PC-3 (cell line): ENCODE measurements at regions not wholly inside any gene's neighbourhood (a gene's known extent, or its start where the extent isn't known, plus 50 kb on each side); places are given as distances from the start of the nearest gene placed in this dataset.
A peak's percentile ranks its signal among the peaks of the same experiment; 100 is the strongest.

ENCODE experiments used
- CTCF ChIP-seq: fragments of 300-600 bp; sonication (generic); conservative IDR thresholded peaks from 2 replicates; pipeline ENCODE4 v1.5.1; 2017; ENCODE audit warnings: antibody characterized with exemption, low read depth, mild to moderate bottlenecking, low read length
- EZH2 ChIP-seq: fragments of 300-600 bp; sonication (generic); IDR thresholded peaks from one replicate; pipeline ENCODE4 v1.6.1; 2017; ENCODE audit warnings: antibody characterized with exemption, mild to moderate bottlenecking, low read length; ENCODE audit not compliant: unreplicated experiment

- TF ChIP-seq CTCF (0 out of 2 replicates have a peak, but pooled peaks have one; percentile 15), EZH2 (no peak)
Observed at GRCh38 chr3:75341324-75342067, 322.6 kb upstream of the FRG2C start.
